Uterus (tissue), 3 donors: ENCODE measurements at regions not wholly inside any gene's neighbourhood (a gene's known extent, or its start where the extent isn't known, plus 50 kb on each side); places are given as distances from the start of the nearest gene placed in this dataset.

Source experiments
- DNase-seq, 2 donors: peaks; one replicate each; pipeline ENCODE4 v3.0.0-alpha.2; 2019 to 2020
- H3K27ac ChIP-seq, 2 donors: fragments of 200-600 bp; sonication (generic); 1 replicate in 1 of 2; 2 replicates in 1 of 2; pipeline ENCODE4 v1.5.1; 2016 to 2018
- H3K27me3 ChIP-seq, 2 donors: fragments of 200-600 bp; sonication (generic); one replicate each; pipeline ENCODE4 v1.5.1; 2018 to 2019; ENCODE audit warnings: control low read depth in 1 of 2
- H3K36me3 ChIP-seq, 2 donors: fragments of 200-600 bp; sonication (generic); one replicate each; pipeline ENCODE4 v1.5.1; 2019; ENCODE audit warnings: control low read depth in 1 of 2
- H3K4me1 ChIP-seq, 2 donors: fragments of 200-600 bp; sonication (generic); one replicate each; pipeline ENCODE4 v1.5.1; 2018 to 2019; ENCODE audit warnings: control low read depth in 1 of 2
- H3K4me3 ChIP-seq, 2 donors: fragments of 200-600 bp; sonication (generic); 1 replicate in 1 of 2; 2 replicates in 1 of 2; pipeline ENCODE4 v1.5.1; 2018 to 2019; ENCODE audit warnings: mild to moderate bottlenecking in 1 of 2
- H3K9me3 ChIP-seq, 2 donors: fragments of 200-600 bp; sonication (generic); one replicate each; pipeline ENCODE4 v1.5.1; 2019; ENCODE audit warnings: control low read depth in 1 of 2
- POLR2A ChIP-seq, 2 donors: fragments of 450-650 bp; IDR thresholded peaks; one replicate each; pipeline ENCODE4 v1.6.1; 2016; ENCODE audit warnings: antibody characterized with exemption in 2 of 2, mild to moderate bottlenecking in 1 of 2, moderate library complexity in 1 of 2
- intact Hi-C: fragments of 100-400 bp; cut with DNase I; formaldehyde crosslinking; loops from one replicate; pipeline ENCODE4 v1.15.1; 2023; ENCODE audit warnings: low total_unique reads
- TF ChIP-seq, protein P1 (sequence below), 4 experiments: fragments of 200-600 bp in 2 of 4; fragments of 450-650 bp in 2 of 4; sonication (generic) in 2 of 4; IDR thresholded peaks; one replicate each; pipeline ENCODE4 v1.5.1; 2016 to 2019; ENCODE audit warnings: antibody characterized with exemption in 4 of 4, mild to moderate bottlenecking in 2 of 4, moderate library complexity in 1 of 4
- donor health status: DM: yes; HTN: yes; CAD: no.

DNA sequence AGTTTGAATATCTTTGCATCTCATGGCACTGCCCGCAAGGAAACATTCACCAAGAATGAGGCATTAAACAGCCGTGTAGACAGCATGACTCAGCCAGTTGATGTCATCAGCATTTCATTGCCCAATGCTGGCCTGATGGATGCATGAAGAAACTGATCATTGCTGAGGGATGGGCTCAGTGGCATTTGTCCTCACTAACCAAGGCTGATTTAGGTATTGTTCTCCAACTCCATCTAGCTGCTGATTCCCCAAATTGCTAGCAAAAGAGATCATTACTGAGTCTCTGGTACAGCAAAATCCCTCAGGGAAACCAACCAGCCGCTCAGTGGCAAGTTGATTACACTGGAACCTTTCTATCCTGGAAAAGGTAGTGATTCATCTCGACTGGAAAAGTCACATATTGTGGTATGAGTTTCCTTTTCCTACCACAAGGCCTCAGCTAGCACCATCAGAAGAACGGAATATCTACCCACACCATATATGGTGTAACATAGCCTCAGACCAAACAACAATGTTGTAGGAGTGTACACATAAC lies 186.5 kb upstream of the GAP43 start:
- Histone ChIP-seq H3K4me1 (no peaks in the 10 kb centered on the region), H3K27me3 (no peaks in the 10 kb centered on the region), H3K4me3 (no peak overlapping the region), H3K27ac (no peak overlapping the region), H3K9me3 (no peaks in the 10 kb centered on the region), H3K36me3 (no peaks in the 10 kb centered on the region)
- intact Hi-C loops, result no loop called here
- DNase-seq, result no peak
- no peak for TF ChIP-seq POLR2A (IDR thresholded peaks at IDR 0.05)
- TF ChIP-seq, protein P1, sequence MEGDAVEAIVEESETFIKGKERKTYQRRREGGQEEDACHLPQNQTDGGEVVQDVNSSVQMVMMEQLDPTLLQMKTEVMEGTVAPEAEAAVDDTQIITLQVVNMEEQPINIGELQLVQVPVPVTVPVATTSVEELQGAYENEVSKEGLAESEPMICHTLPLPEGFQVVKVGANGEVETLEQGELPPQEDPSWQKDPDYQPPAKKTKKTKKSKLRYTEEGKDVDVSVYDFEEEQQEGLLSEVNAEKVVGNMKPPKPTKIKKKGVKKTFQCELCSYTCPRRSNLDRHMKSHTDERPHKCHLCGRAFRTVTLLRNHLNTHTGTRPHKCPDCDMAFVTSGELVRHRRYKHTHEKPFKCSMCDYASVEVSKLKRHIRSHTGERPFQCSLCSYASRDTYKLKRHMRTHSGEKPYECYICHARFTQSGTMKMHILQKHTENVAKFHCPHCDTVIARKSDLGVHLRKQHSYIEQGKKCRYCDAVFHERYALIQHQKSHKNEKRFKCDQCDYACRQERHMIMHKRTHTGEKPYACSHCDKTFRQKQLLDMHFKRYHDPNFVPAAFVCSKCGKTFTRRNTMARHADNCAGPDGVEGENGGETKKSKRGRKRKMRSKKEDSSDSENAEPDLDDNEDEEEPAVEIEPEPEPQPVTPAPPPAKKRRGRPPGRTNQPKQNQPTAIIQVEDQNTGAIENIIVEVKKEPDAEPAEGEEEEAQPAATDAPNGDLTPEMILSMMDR (IDR thresholded peaks at IDR 0.05), result no peak

DNA sequence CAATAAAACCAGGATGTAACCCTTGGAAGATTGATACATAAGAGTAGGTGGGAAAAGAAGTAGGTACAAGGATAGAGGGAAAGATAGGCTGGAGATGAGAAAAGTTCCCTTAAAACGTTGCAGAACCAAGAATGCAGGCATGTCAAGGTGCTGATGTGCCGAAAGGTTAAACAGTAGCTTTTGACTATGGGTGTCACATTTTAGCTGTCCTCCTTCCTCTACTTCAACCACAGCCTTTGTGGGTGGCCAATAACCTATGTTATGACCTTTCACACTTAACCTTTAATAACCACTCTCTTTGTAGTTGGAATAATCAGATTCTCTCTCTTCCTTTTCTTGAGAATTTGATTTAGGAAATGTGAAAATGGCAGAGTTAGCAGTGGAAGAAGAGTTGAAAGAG lies 184.5 kb upstream of the GAP43 start:
- Histone ChIP-seq H3K27me3 (no peaks in the 10 kb centered on the region), H3K36me3 (no peaks in the 10 kb centered on the region), H3K4me1 (no peaks in the 10 kb centered on the region), H3K9me3 (no peaks in the 10 kb centered on the region), H3K27ac (no peak overlapping the region), H3K4me3 (no peak overlapping the region)
- intact Hi-C loops, result no loop called here
- no peak for TF ChIP-seq POLR2A (IDR thresholded peaks at IDR 0.05)
- TF ChIP-seq, protein P1 (IDR thresholded peaks at IDR 0.05), result no peak
- DNase-seq, result no peak

DNA sequence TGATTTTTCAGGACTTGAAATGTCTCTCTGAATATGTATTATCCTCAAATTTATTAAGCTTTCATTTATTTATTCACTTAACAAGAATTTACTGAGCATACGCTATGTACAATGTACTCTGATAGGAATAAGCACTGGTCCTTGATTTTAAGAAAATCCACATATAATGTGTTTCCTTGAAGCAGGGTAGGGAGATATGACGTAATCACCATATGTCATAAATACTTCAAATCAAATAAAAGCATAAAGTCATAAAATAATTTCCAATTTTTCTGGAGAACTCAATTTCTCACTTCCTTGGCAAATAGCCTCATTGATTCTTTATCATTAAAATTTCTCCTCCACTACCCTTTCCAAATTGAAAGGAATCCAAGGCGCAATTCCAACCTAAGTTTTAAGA lies 177.8 kb upstream of the GAP43 start:
- no peaks in the 10 kb centered on the region for H3K27me3 ChIP-seq
- no peak overlapping the region for H3K4me3 ChIP-seq
- no peaks in the 10 kb centered on the region for H3K36me3 ChIP-seq
- DNase-seq, result no peak
- intact Hi-C loops, result no loop called here
- no peak overlapping the region for H3K27ac ChIP-seq
- H3K9me3 ChIP-seq, result no peaks in the 10 kb centered on the region
- no peaks in the 10 kb centered on the region for H3K4me1 ChIP-seq
- TF ChIP-seq POLR2A (IDR thresholded peaks at IDR 0.05), result no peak
- TF ChIP-seq, protein P1 (IDR thresholded peaks at IDR 0.05), result no peak

DNA sequence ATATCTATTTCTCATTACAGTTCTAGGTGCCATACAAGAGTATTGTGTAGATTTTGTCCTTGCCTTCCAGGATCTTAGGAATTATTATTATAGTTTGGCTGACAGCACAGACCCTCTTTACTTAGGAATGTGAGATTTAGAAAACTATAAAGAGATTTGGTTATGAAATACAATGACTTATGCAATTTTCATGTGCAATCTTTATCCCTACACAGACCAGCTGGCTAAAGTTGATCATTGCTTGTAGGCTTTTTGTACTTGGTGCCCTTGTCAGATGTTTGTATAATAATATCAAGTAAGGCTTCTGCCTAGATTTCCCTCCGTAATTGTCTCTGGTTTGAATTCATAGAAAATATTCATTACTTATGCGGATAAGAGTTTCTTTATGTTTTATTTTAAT lies 174.5 kb upstream of the GAP43 start:
- intact Hi-C loops, result no loop called here
- TF ChIP-seq POLR2A (IDR thresholded peaks at IDR 0.05), result no peak
- TF ChIP-seq, protein P1 (IDR thresholded peaks at IDR 0.05), result no peak
- Histone ChIP-seq H3K27ac (no peak overlapping the region), H3K4me1 (no peaks in the 10 kb centered on the region), H3K27me3 (no peaks in the 10 kb centered on the region), H3K36me3 (no peaks in the 10 kb centered on the region), H3K9me3 (no peaks in the 10 kb centered on the region), H3K4me3 (no peak overlapping the region)
- DNase-seq, result no peak

DNA sequence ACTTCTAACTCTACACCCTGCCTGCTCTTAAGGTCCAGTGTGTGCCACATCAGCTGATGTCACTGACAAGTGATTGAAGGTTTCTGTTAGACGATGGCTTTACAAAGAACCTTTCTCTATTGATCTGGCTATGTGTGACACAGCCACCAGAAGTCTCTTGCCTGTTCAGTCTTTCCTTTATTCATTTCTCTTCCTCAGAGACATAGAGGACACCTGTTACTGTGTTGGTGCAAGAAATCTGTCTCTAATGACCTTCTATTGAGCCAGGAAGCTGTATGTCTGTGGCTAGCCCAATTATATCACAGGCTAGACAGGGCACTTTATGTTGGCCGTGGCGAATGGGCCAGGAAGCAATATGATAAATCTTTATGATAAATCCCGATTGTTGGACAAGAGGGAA lies 173.3 kb upstream of the GAP43 start:
- H3K4me3 ChIP-seq, result no peak overlapping the region
- H3K27me3 ChIP-seq, result no peaks in the 10 kb centered on the region
- DNase-seq, result no peak
- no peaks in the 10 kb centered on the region for H3K9me3 ChIP-seq
- no peaks in the 10 kb centered on the region for H3K36me3 ChIP-seq
- no peak overlapping the region for H3K27ac ChIP-seq
- intact Hi-C loops, result no loop called here
- H3K4me1 ChIP-seq, result no peaks in the 10 kb centered on the region
- TF ChIP-seq, protein P1 (IDR thresholded peaks at IDR 0.05), result no peak
- TF ChIP-seq POLR2A (IDR thresholded peaks at IDR 0.05), result no peak
